Heart left ventricle (tissue), 16 donors: ENCODE measurements at regions not wholly inside any gene's neighbourhood (a gene's known extent, or its start where the extent isn't known, plus 50 kb on each side); places are given as distances from the start of the nearest gene placed in this dataset.
"Not testable (repeated sequence)": the region's sequence is repeated elsewhere in the genome, so short reads cannot be mapped to it uniquely, and the experiment has no call there.

ENCODE experiments used
- ATAC-seq, 4 donors: fragments of 200-7000 bp; cut with Tn5 transposase; one replicate each; pipeline ENCODE4 v1.9.1; 2020 to 2022; ENCODE audit warnings: moderate library complexity in 4 of 4, mild to moderate bottlenecking in 3 of 4, moderate number of reproducible peaks in 1 of 4
- DNase-seq, 5 donors: peaks; one replicate each; pipeline ENCODE4 v3.0.0-alpha.2; 2020
- H3K27ac ChIP-seq, 12 donors: fragments of 200-600 bp; sonication (generic) in 4 of 12; one replicate each; pipeline versions ENCODE4 v1.5.0 to v1.8.0; 2016 to 2022; ENCODE audit warnings: mild to moderate bottlenecking in 2 of 12
- H3K27me3 ChIP-seq, 9 donors: fragments of 200-600 bp; sonication (generic) in 2 of 9; one replicate each; pipeline versions ENCODE4 v1.5.1 to v1.8.0; 2016 to 2022; ENCODE audit warnings: mild to moderate bottlenecking in 3 of 9
- H3K36me3 ChIP-seq, 9 donors: fragments of 200-600 bp; sonication (generic) in 2 of 9; one replicate each; pipeline versions ENCODE4 v1.5.0 to v1.8.0; 2018 to 2022; ENCODE audit warnings: mild to moderate bottlenecking in 2 of 9
- H3K4me1 ChIP-seq, 12 donors: fragments of 200-600 bp; sonication (generic) in 4 of 12; one replicate each; pipeline versions ENCODE4 v1.5.0 to v1.8.0; 2016 to 2022; ENCODE audit warnings: mild to moderate bottlenecking in 3 of 12
- H3K4me3 ChIP-seq, 12 donors: fragments of 200-600 bp; sonication (generic) in 4 of 12; one replicate each; pipeline versions ENCODE4 v1.5.0 to v1.8.0; 2017 to 2022; ENCODE audit warnings: mild to moderate bottlenecking in 9 of 12, moderate library complexity in 4 of 12
- H3K9me3 ChIP-seq, 12 donors: fragments of 200-600 bp; sonication (generic) in 4 of 12; one replicate each; pipeline versions ENCODE4 v1.5.0 to v1.8.0; 2016 to 2022; ENCODE audit warnings: mild to moderate bottlenecking in 1 of 12
- CTCF ChIP-seq, 12 donors: fragments of 200-600 bp; sonication (generic) in 4 of 12; IDR thresholded peaks; one replicate each; pipeline versions ENCODE4 v1.5.0 to v1.8.0; 2018 to 2022; ENCODE audit warnings: antibody characterized with exemption in 12 of 12, mild to moderate bottlenecking in 5 of 12
- POLR2A ChIP-seq, 2 donors: fragments of 450-650 bp; IDR thresholded peaks; one replicate each; pipeline ENCODE4 v1.6.1; 2017; ENCODE audit warnings: antibody characterized with exemption in 2 of 2, mild to moderate bottlenecking in 2 of 2, moderate library complexity in 2 of 2
- WGBS, 4 donors: extraction: QIAGEN DNeasy Blood & Tissue Kit in 2 of 4; methylation state at CpG; one replicate each; pipeline versions ENCODE4 v1.1.5 to v1.1.7; 2013 to 2018; 5-methylcytosine and 5-hydroxymethylcytosine counted together
- intact Hi-C, 10 donors: fragments of 100-400 bp; cut with DNase I; formaldehyde crosslinking; loops; one replicate each; pipeline versions ENCODE4 v1.11.1 to v1.14.2; 2022
- donor health status: ischemic (EF 13 %, LVEDD 7.1; RV severe dilation, severe dysfunction).
- donor health status: healthy with polysubstance abuse.
- donor health status: DM: no; HTN: yes; CAD: no.
- donor health status: DM: no; HTN: no; CAD: no.
- donor health status: ischemic (EF 25% LVEDD 6.9; RV normal size, moderate dysfunction).
- donor health status: ischemic (EF 25% LVEDD 5.7; RV mildly dilated, moderate dysfunction).
- donor health status: healthy.
- donor health status: DM: yes; HTN: yes; CAD: no.
- donor health status: ischemic (EF 35%, LVEDD 5.7; RV mildly dilated, moderate dysfunction).
- donor health status: nonischemic (EF 11% LVEDD 7.7; RV severe dilation, severe dysfunction).
- donor health status: DM: yes; HTN: yes; CAD: no.
- donor health status: PGD.
- donor health status: ischemic (EF 29% LVEDD 5.4; RV normal size, mild dysfunction).
- donor health status: nonischemic (EF 23%, LVEDD 6.1; RV moderate dilation, normal function).

- intact Hi-C loops, result no loop called here
These were observed 125.4 kb upstream of the ABCC4 start for GRCh38 chr13:95426631-95427030.

GRCh38 chr13:95430525-95430924 is 122.0 kb upstream of the CLDN10 start:
- intact Hi-C loops, H3K27me3 ChIP-seq, H3K4me1 ChIP-seq, DNase-seq, H3K36me3 ChIP-seq, H3K9me3 ChIP-seq, H3K4me3 ChIP-seq, ATAC-seq: not testable (repeated sequence)
- 45 to 49% (median 48%) methylated on average over 6 of the region's 6 CpGs for WGBS, 4 donors
- H3K27ac ChIP-seq, result peak overlapping the region in 1 of 12 donors; percentile 26

More at GRCh38 chr13:95426631-95427030, 125.4 kb upstream of the ABCC4 start:
- Histone ChIP-seq H3K9me3 (peaks cover 0 to 5% (median 0%) of the 10 kb centered on the region in 12 donors), H3K27ac (no peak overlapping the region), H3K36me3 (no peaks in the 10 kb centered on the region), H3K4me3 (no peak overlapping the region), H3K27me3 (peaks cover 0 to 3% (median 0%) of the 10 kb centered on the region in 9 donors), H3K4me1 (peaks cover 0 to 5% (median 0%) of the 10 kb centered on the region in 12 donors)
- WGBS, 4 donors, result 85 to 98% (median 95%) methylated on average over 6 of the region's 6 CpGs
- DNase-seq (no peak), ATAC-seq (no peak)
- TF ChIP-seq POLR2A (IDR thresholded peaks at IDR 0.05) (no peak), CTCF (IDR thresholded peaks at IDR 0.05) (no peak)

DNA sequence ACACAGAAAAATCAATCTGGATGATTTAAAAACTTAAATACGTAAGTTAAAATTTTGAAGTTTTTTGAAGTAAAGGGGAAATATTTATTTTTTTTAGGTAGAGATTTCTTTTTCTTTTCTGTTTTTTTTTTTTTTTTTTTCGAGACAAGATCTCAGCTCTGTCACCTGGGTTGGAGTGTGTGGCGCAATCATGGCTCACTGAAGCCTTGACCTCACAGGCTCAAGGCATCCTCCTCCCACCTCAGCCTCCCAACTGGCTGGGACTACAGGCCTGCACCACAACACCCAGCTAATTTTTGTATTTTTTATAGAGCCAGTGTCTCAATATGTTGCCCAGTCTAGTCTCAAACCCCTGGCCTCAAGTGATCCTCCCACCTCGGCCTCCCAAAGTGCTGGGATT is 120.4 kb upstream of the CLDN10 start:
- TF ChIP-seq POLR2A (IDR thresholded peaks at IDR 0.05) (no peak), CTCF (IDR thresholded peaks at IDR 0.05) (no peak)
- no peak for ATAC-seq
- Histone ChIP-seq H3K27me3 (no peaks in the 10 kb centered on the region), H3K9me3 (peaks cover 0 to 5% (median 0%) of the 10 kb centered on the region in 12 donors), H3K4me3 (no peak overlapping the region), H3K27ac (no peak overlapping the region), H3K4me1 (peaks cover 0 to 5% (median 0%) of the 10 kb centered on the region in 12 donors), H3K36me3 (no peaks in the 10 kb centered on the region)
- DNase-seq, result no peak
- intact Hi-C loops, result no loop called here
- 84 to 91% (median 87%) methylated on average over 4 of the region's 4 CpGs for WGBS, 4 donors

DNA sequence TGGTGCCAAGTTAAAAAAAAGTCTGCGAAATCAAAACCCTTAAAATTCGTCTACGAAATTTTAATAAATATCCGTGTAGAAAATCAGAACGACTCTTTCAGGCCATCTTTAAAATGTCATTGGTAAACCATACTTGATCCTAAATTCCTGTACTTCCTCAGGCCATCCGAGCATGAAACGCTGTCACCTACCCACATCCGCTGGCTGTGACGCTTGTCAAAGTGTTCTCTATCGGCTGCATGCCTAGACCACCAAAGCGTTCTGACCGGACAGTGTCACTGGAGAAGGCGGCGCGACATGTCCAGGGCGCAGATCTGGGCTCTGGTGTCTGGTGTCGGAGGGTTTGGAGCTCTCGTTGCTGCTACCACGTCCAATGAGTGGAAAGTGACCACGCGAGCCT is 119.0 kb upstream of the CLDN10 start:
- no peak for DNase-seq
- peaks cover 0 to 11% (median 0%) of the 10 kb centered on the region in 12 donors for H3K4me1 ChIP-seq
- no peaks in the 10 kb centered on the region for H3K9me3 ChIP-seq
- no peak overlapping the region for H3K4me3 ChIP-seq
- 90 to 94% (median 93%) methylated on average over 21 of the region's 21 CpGs for WGBS, 4 donors
- TF ChIP-seq CTCF (IDR thresholded peaks at IDR 0.05) (no peak), POLR2A (IDR thresholded peaks at IDR 0.05) (no peak)
- H3K27ac ChIP-seq, result no peak overlapping the region
- intact Hi-C loops, result no loop called here
- no peaks in the 10 kb centered on the region for H3K27me3 ChIP-seq
- no peak for ATAC-seq
- H3K36me3 ChIP-seq, result no peaks in the 10 kb centered on the region

DNA sequence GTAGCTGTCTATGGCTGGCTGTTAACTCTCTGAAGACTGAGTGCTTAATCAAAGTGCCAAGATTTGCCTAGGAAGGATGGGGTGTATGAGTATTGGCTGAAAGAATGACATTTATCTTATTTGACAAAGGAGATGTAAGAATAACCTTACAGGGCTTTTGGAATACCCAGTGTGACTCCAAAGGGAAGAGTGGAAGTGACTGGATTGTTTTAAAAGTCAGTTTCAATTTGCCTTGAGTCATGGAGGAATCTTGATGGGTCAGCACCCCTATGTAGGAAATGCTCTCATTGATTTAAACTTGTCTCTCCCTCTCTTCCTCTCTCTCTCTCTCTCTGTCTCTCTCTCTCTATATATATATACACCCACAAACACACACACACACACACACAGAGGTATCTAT is 118.4 kb upstream of the CLDN10 start:
- peaks cover 0 to 16% (median 0%) of the 10 kb centered on the region in 12 donors for H3K4me1 ChIP-seq

More for the DNA sequence above, 118.4 kb upstream of the CLDN10 start:
- H3K9me3 ChIP-seq, result no peaks in the 10 kb centered on the region
- no peak overlapping the region for H3K4me3 ChIP-seq
- intact Hi-C loops, result no loop called here
- no peaks in the 10 kb centered on the region for H3K36me3 ChIP-seq
- no peak for ATAC-seq
- no peak for DNase-seq
- no peak for TF ChIP-seq CTCF (IDR thresholded peaks at IDR 0.05)
- TF ChIP-seq POLR2A (IDR thresholded peaks at IDR 0.05), result no peak
- H3K27me3 ChIP-seq, result no peaks in the 10 kb centered on the region
- no peak overlapping the region for H3K27ac ChIP-seq
